ENCODE measurements at regions not wholly inside any gene's neighbourhood (a gene's known extent, or its start where the extent isn't known, plus 50 kb on each side); places are given as distances from the start of the nearest gene placed in this dataset.

DNA sequence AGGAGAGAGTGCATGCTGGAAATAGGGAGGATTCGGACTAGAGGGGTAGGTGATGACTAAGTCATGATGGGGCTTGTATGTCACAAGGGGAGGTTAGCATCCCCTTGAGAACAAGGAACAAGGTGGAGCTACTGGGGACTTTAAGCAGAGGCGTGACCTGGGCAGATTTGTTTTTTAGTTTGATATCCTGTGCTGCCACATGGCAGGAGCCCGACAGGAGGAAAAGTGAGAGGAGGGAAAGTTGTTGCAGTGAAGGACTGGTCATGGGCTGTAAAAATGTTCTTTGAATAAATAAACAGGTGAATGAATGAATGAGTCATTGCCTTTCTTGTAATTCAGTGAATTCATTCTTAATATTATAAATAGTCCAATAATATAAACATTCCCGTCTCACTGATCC is 365.1 kb upstream of the CDH5 start:
- peak; percentile 7 for DNase-seq (ENCODE audit: low read depth)
- no peak overlapping the region for H3K4me3 ChIP-seq (ENCODE audit: control insufficient read depth, low read depth, low read length)
- no peak for TF ChIP-seq CTCF (conservative IDR thresholded peaks at IDR 0.05; ENCODE audit: control insufficient read depth, insufficient read depth, low read depth, low read length)

DNA sequence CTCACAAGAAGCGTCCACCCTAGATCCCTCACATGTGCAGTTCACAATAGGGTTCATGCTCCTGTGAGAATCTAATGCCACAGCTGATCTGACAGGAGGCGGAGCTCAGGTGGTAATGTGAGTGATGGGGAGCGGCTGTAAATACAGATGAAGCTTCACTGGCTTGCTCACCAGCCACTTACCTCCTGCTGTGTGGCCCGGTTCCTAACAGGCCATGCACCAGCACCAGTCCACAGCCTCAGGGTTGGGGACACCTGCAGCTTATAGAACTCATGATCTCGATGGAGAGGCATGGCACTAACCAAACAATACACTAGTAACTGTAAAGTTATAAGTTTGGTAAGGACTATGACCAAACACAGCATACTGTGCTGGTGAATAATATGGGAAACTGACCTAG is 368.0 kb upstream of the CDH5 start:
- TF ChIP-seq CTCF (conservative IDR thresholded peaks at IDR 0.05; ENCODE audit: control insufficient read depth, insufficient read depth, low read depth, low read length), result no peak
- no peak overlapping the region for H3K4me3 ChIP-seq (ENCODE audit: control insufficient read depth, low read depth, low read length)
- no peak for DNase-seq (ENCODE audit: low read depth)

DNA sequence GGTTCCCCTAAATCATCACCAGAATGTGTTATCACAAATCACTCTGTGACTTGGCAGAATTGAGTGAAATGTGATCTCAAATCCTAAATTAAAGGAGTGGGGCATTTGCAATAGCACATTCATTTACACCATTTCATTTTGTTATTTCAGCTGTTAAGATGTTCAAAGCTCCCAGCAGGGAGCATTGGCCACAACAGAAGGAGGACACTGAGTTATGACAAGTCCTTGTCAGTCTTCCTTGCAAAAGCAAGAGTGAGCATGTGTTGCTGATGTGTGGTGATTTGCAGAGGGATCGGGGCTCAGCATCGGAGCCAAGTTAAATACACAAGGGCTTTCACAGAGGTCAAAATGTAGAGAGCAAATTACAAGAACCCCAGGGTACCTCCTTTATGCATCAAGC is 372.2 kb upstream of the CDH5 start:
- H3K4me3 ChIP-seq (ENCODE audit: control insufficient read depth, low read depth, low read length), result no peak overlapping the region
- no peak for DNase-seq (ENCODE audit: low read depth)
- TF ChIP-seq CTCF (conservative IDR thresholded peaks at IDR 0.05; ENCODE audit: control insufficient read depth, insufficient read depth, low read depth, low read length), result no peak

DNA sequence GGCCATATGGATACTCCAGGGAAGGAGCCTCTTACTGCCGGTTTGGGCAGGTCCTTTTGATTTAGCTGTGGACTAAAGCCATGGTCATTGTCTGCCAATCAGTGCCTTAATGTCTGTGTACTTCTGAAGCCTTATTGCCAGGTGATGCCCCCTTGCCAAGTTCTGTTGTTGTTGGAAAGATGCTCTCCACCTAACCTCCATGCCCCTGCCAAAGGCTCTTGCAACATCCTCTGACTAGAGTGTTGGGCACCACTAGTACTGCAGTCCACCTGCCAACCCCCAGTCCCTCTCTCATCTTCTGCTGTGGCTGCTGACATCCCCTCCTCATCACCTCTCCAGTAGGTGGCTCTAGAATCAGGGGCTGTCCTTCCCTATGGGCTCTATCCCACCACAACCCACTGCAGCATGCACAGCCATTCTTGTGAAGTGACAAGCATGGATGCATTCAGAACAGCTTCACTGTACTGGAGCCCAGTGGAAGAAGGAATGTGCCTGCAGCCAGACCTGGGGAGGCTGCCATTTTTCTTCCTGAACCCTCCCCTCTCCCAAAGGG is 375.3 kb upstream of the CDH5 start:
- TF ChIP-seq CTCF (conservative IDR thresholded peaks at IDR 0.05; ENCODE audit: control insufficient read depth, insufficient read depth, low read depth, low read length), result no peak
- no peak overlapping the region for H3K4me3 ChIP-seq (ENCODE audit: control insufficient read depth, low read depth, low read length)
- no peak for DNase-seq (ENCODE audit: low read depth)

DNA sequence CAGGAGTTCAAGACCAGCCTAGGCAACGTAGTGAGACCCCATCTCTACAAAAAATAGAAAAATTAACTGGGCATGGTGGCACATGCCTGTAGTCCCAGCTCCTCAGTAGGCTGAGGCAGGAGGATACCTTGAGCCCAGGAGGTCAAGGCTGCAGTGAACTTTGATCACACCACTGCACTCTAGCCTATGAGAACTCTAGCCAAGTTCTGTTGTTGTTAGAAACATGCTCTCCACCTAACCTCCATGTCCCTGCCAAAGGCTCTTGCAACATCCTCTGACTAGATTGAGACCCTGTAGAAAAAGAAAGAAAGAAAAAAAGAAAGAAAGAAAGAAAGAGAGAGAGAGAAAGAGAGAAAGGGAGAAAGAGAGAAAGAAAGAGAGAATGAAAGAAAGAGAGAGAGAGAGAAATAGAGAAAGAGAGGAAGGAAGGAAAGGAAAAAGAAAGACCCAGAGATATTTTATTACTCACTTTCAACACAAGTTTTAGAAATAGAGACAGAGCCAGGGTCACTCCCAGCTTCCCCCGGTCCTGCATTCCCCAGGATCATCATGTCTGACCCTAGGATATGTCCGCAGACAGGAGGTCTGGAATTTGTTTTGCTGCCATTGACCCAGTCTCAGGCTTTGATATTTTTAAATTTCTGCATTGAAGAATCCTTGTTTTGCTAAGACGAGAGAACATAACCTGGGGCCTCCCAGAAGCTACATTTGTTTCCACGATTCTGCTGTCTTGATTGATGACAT is 376.5 kb upstream of the CDH5 start:
- TF ChIP-seq CTCF (conservative IDR thresholded peaks at IDR 0.05; ENCODE audit: control insufficient read depth, insufficient read depth, low read depth, low read length), result no peak
- peak; percentile 31 for DNase-seq (ENCODE audit: low read depth)
- no peak overlapping the region for H3K4me3 ChIP-seq (ENCODE audit: control insufficient read depth, low read depth, low read length)

DNA sequence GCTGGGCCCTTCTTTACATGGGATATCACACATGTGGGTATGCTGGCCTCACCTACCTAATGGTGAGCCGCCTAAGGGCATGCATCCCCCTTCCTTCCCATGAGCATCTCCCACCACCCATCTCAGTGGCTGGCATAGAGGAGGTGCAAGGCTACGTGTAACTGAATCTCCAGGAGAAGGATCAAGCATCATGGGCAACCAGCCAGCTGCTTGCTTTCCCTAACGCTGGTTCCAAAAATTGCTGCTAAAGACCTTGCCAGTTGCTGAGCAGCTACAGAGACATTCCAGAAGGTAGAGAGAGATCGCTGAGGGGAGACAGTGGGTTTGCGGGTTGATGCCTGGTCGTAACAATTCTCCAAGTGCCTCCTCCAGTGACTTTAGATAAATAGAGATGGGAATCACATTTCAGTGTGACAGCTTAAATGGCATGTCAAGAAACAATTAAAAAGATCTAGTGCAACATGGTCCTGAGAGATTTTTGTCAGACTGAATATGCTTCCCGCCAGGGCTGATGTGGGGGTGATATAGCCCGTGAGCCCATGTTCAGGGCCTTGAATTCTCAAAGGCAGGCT is 378.4 kb upstream of the CDH5 start:
- H3K4me3 ChIP-seq (ENCODE audit: control insufficient read depth, low read depth, low read length), result no peak overlapping the region
- DNase-seq (ENCODE audit: low read depth), result no peak
- TF ChIP-seq CTCF (conservative IDR thresholded peaks at IDR 0.05; ENCODE audit: control insufficient read depth, insufficient read depth, low read depth, low read length), result no peak

Measured in fibroblast of mammary gland (primary cell).